HG02588 (cell line): ENCODE measurements at regions not wholly inside any gene's neighbourhood (a gene's known extent, or its start where the extent isn't known, plus 50 kb on each side); places are given as distances from the start of the nearest gene placed in this dataset.

Source experiments
- ATAC-seq: cut with Tn5 transposase; IDR thresholded peaks from one replicate; pipeline ENCODE4 v1.9.1; 2021; ENCODE audit warnings: mild to moderate bottlenecking, moderate library complexity; ENCODE audit not compliant: unreplicated experiment

- no peak for ATAC-seq
These were observed 204.4 kb downstream of the CXCL12 start for GRCh38 chr10:44180321-44181168.

- no peak for ATAC-seq
These were observed 206.0 kb downstream of the CXCL12 start for GRCh38 chr10:44178856-44179255.

- ATAC-seq, result no peak
These were observed 206.6 kb downstream of the CXCL12 start for GRCh38 chr10:44178281-44178680.

- no peak for ATAC-seq
These were observed 207.3 kb downstream of the CXCL12 start for GRCh38 chr10:44177610-44178009.

GRCh38 chr10:44176311-44176710 lies 208.6 kb downstream of the CXCL12 start:
- no peak for ATAC-seq

- no peak for ATAC-seq
These were observed 211.3 kb downstream of the CXCL12 start for GRCh38 chr10:44173608-44173894.

GRCh38 chr10:44172883-44173607 lies 211.9 kb downstream of the CXCL12 start:
- ATAC-seq, result no peak

GRCh38 chr10:44171765-44172164 lies 213.1 kb downstream of the CXCL12 start:
- ATAC-seq, result no peak

GRCh38 chr10:44168478-44168877 lies 216.4 kb downstream of the CXCL12 start:
- no peak for ATAC-seq

GRCh38 chr10:44167752-44168151 lies 217.1 kb downstream of the CXCL12 start:
- no peak for ATAC-seq

- ATAC-seq, result no peak
These were observed 218.5 kb downstream of the CXCL12 start for GRCh38 chr10:44166441-44166840.

- ATAC-seq, result no peak
These were observed 220.5 kb downstream of the CXCL12 start for GRCh38 chr10:44164251-44164956.

- no peak for ATAC-seq
These were observed 223.7 kb downstream of the CXCL12 start for GRCh38 chr10:44161184-44161583.

GRCh38 chr10:44157574-44157973 lies 227.3 kb downstream of the CXCL12 start:
- no peak for ATAC-seq

GRCh38 chr10:44154956-44155355 lies 229.9 kb downstream of the CXCL12 start:
- ATAC-seq, result no peak

- no peak for ATAC-seq
These were observed 230.8 kb downstream of the CXCL12 start for GRCh38 chr10:44153918-44154670.

GRCh38 chr10:44143556-44143955 lies 241.3 kb downstream of the CXCL12 start:
- no peak for ATAC-seq

- ATAC-seq, result no peak
These were observed 252.3 kb downstream of the CXCL12 start for GRCh38 chr10:44132361-44133289.

GRCh38 chr10:44126291-44126717 lies 258.6 kb downstream of the CXCL12 start:
- ATAC-seq, result no peak

GRCh38 chr10:44125879-44126278 lies 259.0 kb downstream of the CXCL12 start:
- ATAC-seq, result no peak
